ENCODE measurements at regions not wholly inside any gene's neighbourhood (a gene's known extent, or its start where the extent isn't known, plus 50 kb on each side); places are given as distances from the start of the nearest gene placed in this dataset.

GRCh38 chr5:105057001-105057436, 1494.4 kb upstream of the NUDT12 start:
- no peak for TF ChIP-seq CTCF (IDR thresholded peaks at IDR 0.05; ENCODE audit: insufficient read depth, low read depth, low read length)
- TF ChIP-seq EZH2 (IDR thresholded peaks at IDR 0.05; ENCODE audit: insufficient read depth, low read length) = no peak

All from astrocyte (in vitro differentiated cells and primary cell).